ENCODE measurements at regions not wholly inside any gene's neighbourhood (a gene's known extent, or its start where the extent isn't known, plus 50 kb on each side); places are given as distances from the start of the nearest gene placed in this dataset.

DNA sequence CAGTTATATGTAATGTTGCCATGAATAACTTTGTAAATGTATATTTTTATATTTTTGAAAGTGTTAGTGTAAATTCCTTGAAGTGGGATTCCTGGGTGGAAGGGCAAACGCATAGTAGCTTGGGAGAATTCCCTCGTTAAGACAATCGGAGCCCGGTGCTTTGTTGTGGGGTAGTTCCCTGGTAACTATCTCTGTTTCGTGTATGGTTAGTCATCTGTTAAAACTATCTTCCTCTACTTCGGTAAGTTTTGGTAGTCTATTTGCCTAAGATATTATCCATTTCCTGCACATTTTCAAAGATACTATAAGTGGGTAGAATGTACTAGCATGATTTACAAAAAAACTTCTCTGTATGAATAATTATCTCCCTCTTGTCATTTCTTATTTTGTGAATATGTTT, 113.8 kb upstream of the NRXN1 start:
- TF ChIP-seq, protein P1, sequence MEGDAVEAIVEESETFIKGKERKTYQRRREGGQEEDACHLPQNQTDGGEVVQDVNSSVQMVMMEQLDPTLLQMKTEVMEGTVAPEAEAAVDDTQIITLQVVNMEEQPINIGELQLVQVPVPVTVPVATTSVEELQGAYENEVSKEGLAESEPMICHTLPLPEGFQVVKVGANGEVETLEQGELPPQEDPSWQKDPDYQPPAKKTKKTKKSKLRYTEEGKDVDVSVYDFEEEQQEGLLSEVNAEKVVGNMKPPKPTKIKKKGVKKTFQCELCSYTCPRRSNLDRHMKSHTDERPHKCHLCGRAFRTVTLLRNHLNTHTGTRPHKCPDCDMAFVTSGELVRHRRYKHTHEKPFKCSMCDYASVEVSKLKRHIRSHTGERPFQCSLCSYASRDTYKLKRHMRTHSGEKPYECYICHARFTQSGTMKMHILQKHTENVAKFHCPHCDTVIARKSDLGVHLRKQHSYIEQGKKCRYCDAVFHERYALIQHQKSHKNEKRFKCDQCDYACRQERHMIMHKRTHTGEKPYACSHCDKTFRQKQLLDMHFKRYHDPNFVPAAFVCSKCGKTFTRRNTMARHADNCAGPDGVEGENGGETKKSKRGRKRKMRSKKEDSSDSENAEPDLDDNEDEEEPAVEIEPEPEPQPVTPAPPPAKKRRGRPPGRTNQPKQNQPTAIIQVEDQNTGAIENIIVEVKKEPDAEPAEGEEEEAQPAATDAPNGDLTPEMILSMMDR (IDR thresholded peaks at IDR 0.05): no peak
- TF ChIP-seq POLR2A (IDR thresholded peaks at IDR 0.05): no peak
